SH-SY5Y (cell line): ENCODE measurements at regions not wholly inside any gene's neighbourhood (a gene's known extent, or its start where the extent isn't known, plus 50 kb on each side); places are given as distances from the start of the nearest gene placed in this dataset.

Experiments used
- GATA2 ChIP-seq: IDR thresholded peaks from 2 replicates; pipeline ENCODE4 v1.6.1; 2011; ENCODE audit warnings: mild to moderate bottlenecking, low read depth, low read length
- GATA3 ChIP-seq: IDR thresholded peaks from 2 replicates; pipeline ENCODE4 v1.6.1; 2011; ENCODE audit warnings: low read depth, mild to moderate bottlenecking, low read length, moderate library complexity

- no peak for TF ChIP-seq GATA2
- no peak for TF ChIP-seq GATA3
Observed at GRCh38 chr3:147000274-147000673, 395.1 kb upstream of the PLSCR5 start.
